Suppressor macrophage treated with lipopolysaccharide for 4 hours (primary cell): ENCODE measurements at regions not wholly inside any gene's neighbourhood (a gene's known extent, or its start where the extent isn't known, plus 50 kb on each side); places are given as distances from the start of the nearest gene placed in this dataset.
"Not testable (repeated sequence)": the region's sequence is repeated elsewhere in the genome, so short reads cannot be mapped to it uniquely, and the experiment has no call there.

Experiments
- DNase-seq: peaks from one replicate; pipeline ENCODE4 v3.0.0-alpha.2; 2020

GRCh38 chr7:97234494-97234893 lies 117.0 kb downstream of the SDHAF3 start:
- not testable (repeated sequence) for DNase-seq

DNA sequence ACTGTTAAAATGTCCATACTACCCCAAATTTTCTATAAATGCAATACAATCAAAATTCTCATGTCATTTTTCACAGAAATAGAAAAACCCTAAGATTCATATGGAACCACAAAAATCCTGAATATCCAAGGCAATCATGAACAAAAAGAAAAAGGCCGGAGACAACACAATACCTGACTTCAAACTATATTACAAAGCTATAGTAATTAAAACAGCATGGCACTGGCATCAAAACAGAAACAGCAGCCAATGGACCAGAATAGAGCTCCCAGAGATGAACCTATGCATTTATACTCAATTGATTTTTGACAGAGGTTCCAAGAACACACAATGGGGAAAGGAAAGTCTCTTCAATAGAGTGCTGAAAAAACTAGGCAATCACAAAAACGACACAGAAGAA lies 128.8 kb downstream of the SDHAF3 start:
- no peak for DNase-seq

GRCh38 chr7:97258187-97258586 lies 140.7 kb downstream of the SDHAF3 start:
- not testable (repeated sequence) for DNase-seq

GRCh38 chr7:97269741-97270140 lies 152.2 kb downstream of the SDHAF3 start:
- DNase-seq, result no peak

DNA sequence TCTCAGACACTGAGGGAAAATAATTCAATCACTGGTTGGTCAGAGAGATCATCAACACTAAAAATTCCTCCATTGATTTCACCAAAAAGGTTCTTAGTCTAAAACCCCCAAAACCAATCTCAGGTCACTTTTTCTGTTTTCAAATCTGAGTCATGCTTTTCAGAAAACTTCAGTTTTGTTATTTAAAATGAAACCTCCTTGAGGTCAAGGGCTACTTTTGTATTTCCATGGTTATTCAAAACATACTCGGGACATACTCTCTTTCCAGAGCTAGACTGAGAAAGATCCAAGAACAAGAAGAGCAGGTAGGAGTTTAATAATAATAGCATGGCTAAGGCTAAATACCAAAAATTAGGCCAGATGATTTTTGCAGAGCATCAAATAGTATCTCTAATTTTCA lies 152.8 kb downstream of the SDHAF3 start:
- DNase-seq, result no peak

- no peak for DNase-seq
Measured at GRCh38 chr7:97271619-97272018, 154.1 kb downstream of the SDHAF3 start.

- DNase-seq, result no peak
Measured at GRCh38 chr7:97272237-97272975, 154.9 kb downstream of the SDHAF3 start.

GRCh38 chr7:97275475-97275874 lies 158.0 kb downstream of the SDHAF3 start:
- DNase-seq, result no peak

DNA sequence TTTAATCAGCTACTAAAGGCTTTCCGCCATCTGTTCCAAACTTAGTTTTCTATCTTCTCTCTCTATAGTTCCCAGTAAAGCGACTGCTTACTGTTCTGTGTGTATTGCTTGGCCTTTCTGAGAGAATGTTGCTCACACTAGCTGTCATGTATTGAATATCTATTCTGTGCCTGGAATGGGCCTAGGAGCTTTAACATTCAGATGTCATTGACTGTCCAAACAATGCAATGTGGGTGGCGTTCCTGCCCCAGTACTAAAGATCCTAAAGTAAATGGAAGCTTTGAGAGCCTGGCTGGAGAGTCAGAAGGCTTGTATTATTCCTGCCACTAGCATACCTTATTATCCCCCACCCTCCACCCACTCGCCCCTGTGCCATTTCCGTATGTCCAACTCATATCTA lies 163.5 kb downstream of the SDHAF3 start:
- no peak for DNase-seq

GRCh38 chr7:97285348-97285747 lies 167.8 kb downstream of the SDHAF3 start:
- no peak for DNase-seq

GRCh38 chr7:97293031-97293430 lies 175.5 kb downstream of the SDHAF3 start:
- no peak for DNase-seq

DNA sequence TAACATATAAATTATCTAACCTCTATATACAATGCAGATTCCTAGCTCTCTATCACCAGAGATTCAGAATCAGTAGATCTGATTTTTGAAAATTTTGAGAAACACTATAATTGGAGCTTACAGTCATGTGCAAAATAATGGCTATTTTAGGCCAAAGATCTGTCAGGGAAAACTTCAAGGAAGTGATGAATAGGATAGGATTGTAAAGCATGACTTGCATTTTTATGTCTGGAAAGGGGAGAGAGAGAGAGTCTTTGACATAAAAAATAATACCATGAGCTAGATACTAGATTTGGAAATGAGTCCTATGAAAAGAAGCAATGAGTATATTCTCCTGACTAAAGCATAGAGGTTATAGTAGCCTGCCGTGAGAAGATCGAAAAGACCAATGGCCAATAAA lies 181.1 kb downstream of the SDHAF3 start:
- DNase-seq, result no peak

- DNase-seq, result no peak
Measured at GRCh38 chr7:97305589-97305988, 188.1 kb downstream of the SDHAF3 start.

GRCh38 chr7:97307521-97308108 lies 190.1 kb downstream of the SDHAF3 start:
- DNase-seq, result no peak

DNA sequence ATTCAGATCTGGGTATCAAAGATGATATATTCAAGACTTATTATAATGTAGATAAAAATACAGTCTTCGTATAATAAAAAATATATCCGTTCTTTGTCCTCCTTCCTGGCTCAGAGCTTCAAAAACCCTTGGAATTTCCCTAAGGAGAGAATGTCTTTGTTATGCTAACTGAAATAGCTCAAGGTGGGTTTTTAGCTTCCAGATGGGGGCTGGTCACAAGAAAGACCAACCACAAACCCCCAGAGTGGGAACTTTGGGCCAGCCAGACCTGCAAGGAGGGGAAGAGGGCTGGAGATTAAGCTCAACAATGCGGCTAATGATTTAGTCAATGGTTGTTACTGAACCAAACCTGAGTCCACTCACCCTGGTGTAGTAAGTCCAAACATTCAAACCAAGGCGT lies 196.4 kb downstream of the SDHAF3 start:
- no peak for DNase-seq

- no peak for DNase-seq
Measured at GRCh38 chr7:97317575-97317974, 200.1 kb downstream of the SDHAF3 start.

GRCh38 chr7:97329871-97330270 lies 212.4 kb downstream of the SDHAF3 start:
- not testable (repeated sequence) for DNase-seq

GRCh38 chr7:97337849-97338248 lies 220.4 kb downstream of the SDHAF3 start:
- DNase-seq, result no peak

DNA sequence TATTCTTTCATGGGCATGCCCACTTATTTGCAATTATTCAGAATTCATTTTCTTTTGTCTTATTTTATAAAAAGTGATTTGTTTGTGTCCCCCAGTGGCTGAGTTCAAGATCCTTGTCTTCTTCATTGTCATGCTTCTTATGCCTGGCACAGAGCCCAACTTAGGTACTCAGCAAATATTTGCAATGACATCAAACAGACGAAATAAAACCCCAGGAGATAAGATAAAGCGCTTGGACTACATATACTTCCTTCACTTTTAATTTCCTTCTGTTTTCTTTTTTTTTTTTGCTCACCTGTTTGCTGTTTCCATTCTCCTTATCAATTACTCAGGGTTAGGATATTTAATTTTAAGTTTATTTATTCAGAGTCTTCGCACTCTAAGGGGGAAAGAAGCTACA lies 225.0 kb downstream of the SDHAF3 start:
- DNase-seq, result no peak

- no peak for DNase-seq
Measured at GRCh38 chr7:97346349-97346748, 228.9 kb downstream of the SDHAF3 start.

GRCh38 chr7:97351488-97351887 lies 234.0 kb downstream of the SDHAF3 start:
- no peak for DNase-seq

- no peak for DNase-seq
Measured at GRCh38 chr7:97357459-97357858, 240.0 kb downstream of the SDHAF3 start.

DNA sequence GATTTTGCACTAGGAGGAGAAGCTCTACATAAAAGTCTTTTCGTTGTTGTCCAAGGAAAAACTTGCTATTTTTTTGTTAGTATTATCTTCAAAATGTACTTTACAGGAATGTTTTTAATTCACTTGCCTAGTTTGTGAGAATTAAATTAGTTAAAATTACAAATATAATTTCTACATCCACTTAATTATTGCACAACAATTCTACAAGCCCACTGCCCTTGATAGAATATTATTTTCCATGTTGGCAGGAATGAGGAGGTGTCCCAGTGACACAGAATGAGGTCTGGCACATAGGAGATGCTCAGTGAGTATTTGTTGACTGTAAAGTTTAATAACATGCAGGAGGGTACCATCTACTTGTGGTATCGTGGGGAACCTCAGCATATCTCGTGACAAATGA lies 255.4 kb downstream of the SDHAF3 start:
- DNase-seq, result no peak

GRCh38 chr7:97373736-97374135 lies 256.2 kb downstream of the SDHAF3 start:
- no peak for DNase-seq

DNA sequence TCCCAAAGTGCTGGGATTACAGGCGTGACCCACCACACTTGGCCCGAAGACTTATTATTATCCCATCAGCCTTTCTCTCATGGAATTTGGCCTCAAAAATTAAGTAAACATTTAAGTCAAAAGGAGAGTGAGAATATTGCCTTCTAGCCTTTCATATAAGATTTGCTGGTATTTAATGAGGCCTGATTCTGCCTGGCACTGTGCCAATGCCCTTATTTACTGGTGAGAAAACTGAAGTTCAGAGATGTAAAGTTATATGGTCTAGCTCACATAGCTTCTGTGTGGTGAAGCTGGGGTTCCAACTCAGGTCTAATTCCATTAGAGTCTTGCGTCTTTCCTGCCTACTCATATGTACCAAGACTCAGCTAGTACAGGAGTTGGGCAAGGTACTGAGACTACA lies 260.2 kb downstream of the SDHAF3 start:
- DNase-seq, result no peak
